Germinal center (tissue), 1 donor: ENCODE measurements at regions not wholly inside any gene's neighbourhood (a gene's known extent, or its start where the extent isn't known, plus 50 kb on each side); places are given as distances from the start of the nearest gene placed in this dataset.
"Not testable (repeated sequence)": the region's sequence is repeated elsewhere in the genome, so short reads cannot be mapped to it uniquely, and the experiment has no call there.

Source experiments
- DNase-seq: peaks from one replicate; pipeline ENCODE4 v3.0.0; 2012; ENCODE audit warnings: mixed read lengths, low spot score

DNA sequence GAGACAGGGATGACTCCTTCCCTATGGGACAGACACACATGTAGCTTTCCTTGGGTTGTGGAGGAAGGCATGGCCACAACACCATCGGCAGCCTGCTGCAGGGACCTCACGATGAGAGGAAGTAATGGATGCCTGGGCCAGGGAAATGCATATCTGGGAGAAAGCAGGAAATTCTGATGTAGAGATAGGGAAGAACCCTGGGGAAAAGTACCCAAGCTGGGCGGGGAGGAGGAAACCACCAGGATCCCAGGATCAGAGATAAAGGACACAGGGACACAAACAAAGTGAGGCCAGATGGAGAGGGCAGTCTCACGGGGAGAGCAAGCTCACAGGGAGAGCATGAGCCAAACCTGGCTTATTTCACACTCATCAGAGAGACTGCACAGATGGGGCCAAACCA, 294.7 kb upstream of the TEKT4 start:
- not testable (repeated sequence) for DNase-seq

DNA sequence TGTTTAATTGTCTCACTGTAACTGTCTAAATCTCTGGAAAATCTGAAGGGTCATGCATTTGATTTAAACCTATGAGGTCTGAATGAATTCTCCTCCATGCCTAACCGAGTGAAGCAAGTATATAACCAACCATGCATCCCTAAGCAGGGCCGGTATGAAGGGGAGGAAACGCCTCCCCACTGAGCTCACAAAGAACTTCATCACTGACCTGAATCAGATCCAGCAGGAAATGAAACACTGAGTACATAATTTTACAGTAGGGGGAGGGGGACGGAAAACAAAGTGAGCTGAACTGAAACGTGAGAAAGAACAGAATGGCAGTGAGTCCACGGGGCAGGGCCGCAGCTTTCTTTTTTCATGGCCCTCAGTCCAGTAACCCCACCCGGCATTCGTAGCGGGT, 294.1 kb upstream of the TEKT4 start:
- DNase-seq: not testable (repeated sequence)

DNA sequence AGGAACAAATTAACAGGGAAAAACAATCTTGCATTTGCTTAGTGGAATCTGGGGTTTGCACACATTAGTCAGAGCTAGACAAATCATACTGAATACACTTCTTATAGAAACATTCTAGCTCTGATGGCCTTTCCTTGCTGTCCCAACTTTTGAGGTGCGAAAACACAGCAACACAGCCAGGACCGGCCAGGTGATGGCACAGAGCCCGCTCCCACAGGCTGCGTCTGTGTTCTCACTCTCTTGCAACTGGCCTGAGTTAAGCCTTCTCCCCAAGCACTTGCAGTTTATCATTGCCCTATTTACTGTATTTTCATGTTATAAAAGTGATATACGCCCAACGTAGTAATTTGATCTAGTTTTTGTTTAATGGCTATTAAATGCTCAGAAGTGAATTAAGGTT, 292.0 kb upstream of the TEKT4 start:
- not testable (repeated sequence) for DNase-seq

DNA sequence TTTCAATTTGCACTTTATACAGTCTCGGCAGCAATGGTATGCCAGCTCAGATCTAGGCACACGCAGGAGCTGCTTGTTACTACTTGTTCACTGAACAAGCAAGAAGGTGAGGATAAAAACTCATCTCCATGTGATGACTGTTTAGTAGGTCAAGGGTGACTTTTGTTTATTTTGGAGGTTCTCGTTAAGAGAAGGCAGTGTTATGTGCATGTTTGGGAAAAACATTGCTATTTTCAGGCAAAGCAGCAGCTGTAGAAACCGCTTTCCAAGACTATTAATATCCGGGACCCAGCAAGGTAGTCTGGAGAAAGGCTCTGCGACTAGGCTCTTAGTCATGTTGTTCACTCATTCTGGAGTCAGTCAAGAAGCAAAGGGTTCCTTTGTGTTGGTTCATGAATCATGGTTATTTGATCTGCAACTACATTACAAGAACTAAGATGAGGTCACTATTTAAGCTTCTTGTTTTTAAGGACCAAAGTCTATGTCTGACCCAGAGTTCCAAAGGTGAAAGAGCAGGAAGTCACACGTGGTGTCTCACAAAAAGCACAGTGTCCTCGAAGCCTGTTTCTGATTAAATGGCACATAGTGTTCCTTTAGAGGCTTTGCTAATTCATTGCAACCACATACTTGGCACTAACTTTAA, 288.0 kb upstream of the TEKT4 start:
- not testable (repeated sequence) for DNase-seq

DNA sequence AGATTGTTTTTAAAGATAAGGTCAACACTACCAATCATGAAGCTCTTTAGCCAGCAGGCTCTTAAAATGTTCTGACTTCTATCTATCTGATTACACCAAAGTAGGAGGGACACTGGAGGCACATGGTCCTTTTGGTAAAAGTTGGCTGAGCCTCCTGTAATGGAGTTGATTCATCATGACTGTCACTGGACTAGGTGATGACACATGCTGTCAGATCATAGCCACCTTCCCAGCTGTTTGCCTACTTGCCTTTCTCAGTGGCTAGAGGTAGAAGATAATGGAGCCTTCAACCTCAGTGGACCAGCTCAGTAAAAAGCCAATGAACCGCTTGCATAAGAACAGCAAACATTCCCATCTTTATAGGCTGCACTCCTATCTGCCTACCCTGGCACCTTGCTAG, 286.7 kb upstream of the TEKT4 start:
- DNase-seq: not testable (repeated sequence)

DNA sequence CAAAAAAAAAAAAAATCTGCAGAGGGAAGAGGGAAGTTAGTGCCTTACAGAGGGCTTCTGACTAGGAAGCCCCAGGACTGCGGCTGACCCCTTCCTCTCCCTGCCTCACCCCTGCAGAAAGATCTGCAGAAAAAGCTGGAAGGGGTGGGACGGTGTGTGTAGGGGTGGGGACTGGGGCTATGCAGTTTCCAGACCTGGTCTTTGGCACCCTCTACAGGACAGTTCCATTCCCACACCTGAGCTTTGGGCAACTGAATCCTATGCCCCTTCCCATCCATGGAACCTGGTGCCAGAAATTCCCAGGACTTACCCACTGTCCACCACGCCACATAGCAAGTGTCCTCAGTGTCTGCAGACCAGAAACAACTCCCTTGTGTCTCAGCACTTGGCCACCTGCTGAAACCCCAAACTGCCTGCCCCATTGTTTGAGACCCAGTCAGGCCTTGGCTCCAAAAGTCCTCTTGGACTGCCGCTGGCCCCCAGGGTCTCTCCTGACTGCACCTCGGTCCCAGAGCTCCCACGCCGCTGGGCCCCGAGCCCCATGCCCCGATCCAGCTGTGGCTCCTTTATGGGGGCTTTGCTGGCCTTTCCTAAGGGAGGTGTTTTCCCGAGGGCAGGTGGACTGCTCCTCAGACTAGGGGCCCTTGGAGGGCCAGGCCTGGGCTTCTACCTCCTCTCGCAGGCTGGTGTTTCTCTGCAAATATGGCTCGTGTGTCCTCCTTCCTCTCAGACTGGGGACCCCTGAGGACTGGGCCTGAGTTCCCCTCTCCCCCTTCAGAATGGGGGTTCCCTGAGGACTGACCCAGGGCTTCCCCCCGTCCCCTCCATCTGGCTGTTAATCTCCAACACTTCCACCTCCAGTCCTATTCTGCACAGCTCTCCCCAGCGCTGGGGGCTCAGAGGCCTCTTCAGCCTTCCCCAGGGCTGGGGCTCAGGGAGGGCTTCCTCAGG, 284.9 kb upstream of the TEKT4 start:
- peak; percentile 14 for DNase-seq

DNA sequence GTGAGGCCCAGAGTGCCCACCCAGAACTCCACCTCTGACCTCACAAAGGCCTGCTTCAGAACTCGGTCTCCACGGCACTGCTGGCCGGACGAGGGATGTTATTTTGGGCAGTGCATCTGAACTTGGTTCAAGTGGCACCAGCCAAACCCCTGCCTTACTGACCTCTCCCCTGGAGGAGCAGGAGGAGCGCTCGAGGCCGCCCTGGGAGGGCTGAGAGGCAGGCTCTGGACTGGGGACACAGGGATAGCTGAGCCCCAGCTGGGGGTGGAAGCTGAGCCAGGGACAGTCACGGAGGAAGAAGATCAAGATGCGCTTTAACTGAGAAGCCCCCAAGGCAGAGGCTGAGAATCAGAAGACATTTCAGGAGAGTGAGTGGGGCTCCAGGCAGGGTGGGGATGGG, 284.2 kb upstream of the TEKT4 start:
- DNase-seq: not testable (repeated sequence)

DNA sequence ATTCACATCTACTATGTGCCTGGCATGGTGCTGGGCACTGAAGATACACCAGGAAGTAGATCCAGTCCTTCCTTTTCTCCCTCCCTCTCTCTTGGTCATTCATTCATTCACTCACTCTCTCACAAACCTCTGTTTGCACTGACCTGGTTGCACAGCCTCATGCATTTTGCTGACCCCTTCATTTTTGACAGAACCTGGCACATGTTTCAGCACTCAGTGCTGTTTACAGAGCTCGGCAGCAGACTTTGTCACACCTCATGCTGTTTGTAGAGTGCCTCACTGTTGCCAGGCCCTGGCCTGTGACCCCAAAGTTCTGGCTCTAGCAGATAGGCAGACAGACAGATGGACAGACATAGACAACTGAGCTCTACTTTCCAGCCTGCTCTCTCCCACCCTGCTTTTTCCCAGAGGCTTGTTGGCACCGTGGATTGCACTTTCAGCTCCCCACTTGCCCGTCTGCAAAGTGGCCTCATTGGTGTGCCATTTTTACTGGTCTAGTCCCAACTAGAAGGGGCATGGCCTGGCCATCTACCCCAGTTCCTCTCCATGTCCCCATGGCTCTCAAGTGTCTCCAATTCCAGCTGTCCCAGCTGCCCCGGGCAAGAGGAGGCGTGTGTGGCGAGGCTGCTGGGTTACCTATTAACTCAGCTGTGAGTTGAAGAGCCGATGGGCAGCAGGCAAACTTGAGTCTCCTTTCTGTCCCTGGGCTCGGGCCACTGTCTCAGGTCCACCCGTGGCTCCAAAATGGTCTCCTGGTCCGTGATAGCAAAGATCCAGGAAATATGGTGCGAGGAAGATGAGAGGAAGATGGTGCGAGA, 277.0 kb upstream of the TEKT4 start:
- not testable (repeated sequence) for DNase-seq

DNA sequence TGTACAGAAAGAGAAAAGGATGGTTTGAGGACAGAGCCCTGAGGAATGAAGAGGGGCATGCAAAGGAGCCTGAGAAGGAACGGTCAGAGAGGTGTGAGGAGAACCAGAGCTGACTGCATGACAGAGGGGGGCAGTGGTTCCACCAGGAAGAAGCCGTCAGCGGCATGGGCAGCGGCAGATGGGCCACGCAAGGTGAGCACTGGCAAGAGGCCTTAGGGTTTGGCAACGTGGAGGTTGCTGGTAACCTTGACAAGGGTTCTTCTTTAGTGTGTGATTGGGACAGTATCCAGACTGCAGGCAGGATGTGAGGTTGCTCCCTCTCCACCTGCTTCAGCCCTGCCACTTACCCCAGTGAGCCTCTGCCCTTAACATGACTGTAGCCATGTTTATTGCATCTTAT, 275.3 kb upstream of the TEKT4 start:
- not testable (repeated sequence) for DNase-seq

DNA sequence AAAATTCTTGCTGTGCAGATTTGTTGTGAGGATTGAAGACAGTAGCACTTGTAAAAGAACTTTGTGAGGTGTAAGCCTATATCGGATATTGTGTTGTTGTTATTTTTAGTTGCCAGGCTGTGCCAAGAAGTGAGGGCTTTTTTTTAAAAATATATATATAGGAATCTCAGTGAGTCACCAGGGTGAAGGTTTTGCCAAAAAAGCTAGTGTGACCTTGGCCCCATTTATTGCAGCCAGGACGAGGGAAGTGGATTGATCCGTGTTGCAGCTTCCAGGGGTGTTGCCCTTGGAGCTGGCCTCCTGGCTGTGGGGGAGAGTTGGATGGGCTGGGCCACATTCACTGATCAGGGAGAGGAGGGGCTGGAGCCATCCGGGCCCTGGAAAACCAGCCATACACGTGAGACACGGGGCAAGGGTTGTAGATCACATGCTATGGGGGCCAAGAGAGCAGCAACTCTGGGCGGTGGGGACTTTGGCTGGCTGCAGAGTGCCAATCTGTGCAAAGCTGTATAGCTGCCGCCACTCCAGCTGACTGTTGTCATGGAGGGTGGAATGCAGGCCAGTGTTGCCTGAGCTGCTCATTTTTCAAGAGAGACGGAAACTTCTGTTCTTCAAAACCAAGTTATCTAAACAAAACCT, 273.0 kb upstream of the TEKT4 start:
- DNase-seq: not testable (repeated sequence)

DNA sequence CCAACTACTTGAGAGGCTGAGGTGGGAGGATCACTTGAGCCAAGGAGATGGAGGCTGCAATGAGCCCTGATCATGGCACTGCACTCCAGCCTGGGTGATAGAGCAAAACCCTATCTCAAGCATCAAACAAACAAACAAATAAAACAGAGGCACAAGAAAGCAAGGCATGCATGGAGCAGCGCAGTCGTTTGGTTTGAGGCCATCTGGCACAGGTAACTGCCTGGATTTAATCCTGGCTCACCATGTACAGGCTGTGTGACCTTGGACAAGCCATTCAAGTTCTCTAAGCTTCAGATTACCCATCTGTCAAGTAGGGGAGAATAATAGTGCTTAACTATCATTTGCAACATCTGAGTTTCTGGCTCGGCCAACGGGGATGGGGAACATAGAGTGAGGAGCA, 270.3 kb upstream of the TEKT4 start:
- DNase-seq: not testable (repeated sequence)

DNA sequence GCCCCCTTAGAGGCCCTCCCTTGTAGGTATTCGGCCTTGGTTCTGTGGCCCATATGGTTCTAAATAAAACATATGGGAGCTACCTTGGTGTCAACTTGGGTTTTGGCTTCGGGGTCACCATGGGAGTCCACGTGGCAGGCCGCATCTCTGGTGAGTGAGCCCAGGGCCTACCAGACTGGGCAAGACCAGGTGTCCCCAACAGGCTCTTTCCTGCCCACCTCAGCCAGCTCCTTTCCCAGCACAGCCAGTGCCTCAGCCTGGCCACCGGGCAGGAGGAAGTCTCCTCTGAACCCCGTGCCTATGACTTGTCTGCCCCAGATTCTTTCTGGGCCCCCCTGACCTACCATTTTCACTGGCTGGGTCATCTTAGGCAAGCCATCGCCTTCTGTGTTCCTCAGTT, 268.8 kb upstream of the TEKT4 start:
- no peak for DNase-seq

DNA sequence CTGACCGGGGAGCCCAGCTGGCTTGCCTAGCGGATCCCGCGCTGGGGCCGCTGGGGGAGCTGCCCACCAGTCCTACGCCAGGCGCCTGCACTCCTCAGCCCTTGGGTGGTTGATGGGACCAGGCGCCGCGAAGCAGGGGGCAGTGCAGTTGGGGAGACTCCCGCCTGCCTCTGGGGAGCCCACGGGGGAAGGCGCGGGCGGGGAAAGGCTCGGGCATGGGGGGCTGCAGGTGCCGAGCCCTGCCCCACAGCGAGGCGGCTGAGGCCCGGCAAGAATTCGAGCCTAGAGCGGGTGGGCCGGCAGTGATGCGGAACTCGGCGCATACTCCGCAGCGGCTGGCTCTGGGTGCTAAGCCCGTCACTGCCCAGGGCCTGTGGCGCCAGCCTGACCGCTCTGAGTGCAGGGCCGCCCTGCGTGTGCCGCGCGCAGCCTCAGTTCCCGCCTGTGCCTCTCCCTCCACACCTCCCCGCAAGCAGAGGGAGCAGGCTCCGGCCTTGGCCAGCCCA, 249.1 kb upstream of the TEKT4 start:
- DNase-seq: no peak

DNA sequence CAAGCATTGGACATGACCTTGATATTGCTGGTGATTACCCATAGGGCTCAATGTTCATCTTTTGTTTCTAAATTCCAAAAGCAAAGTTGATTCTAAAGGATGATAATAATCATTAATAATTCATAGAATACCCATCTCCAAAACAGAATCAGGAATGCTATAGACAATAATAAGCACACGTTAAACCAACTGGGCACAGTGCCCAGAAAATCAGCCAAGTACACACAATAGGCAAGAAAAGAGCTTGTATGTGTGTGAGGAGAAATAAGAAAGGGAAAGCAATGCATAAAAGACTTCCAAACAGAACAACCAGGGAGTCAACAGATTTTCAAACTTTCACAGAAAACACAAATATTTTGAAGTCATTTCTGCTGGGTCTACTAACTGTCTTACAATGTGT, 242.3 kb upstream of the TEKT4 start:
- not testable (repeated sequence) for DNase-seq

DNA sequence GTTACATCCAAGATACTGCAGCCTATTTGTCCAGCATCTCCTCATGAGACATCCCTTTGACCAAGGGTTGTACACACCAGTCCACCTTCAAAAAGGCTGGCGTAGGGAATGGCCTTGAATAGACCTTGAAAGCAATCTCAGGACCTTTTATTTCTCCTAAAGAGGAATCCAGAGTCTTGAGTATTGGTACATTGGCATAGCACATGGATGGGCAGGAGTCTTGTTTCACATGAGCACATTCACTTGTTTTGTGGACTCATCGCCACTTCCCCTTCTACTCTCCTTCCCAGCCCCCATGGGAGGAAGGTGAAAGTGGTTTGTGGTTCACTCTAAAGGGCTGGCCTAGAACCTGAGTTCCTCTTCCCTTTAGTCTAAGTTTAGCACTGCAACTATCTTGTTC, 229.8 kb upstream of the TEKT4 start:
- not testable (repeated sequence) for DNase-seq

DNA sequence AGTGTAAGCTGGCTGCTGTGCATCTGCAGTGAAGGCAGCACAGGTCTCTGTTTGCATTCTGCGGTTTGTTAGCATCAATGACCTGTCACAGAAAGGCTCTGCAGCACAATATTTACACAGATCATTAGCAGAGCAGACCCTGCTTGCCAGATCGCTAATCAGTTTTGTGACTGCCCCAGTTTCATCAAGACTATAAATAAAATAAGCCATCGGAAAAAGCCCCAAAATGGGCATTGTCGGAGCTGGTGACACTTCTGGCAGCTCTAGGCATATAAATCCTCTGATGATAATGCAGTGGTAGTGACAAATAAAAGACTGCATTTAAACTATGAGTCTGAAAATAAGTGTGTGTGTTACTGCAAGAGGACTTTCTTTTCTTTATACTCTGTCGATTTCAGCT, 219.1 kb upstream of the TEKT4 start:
- not testable (repeated sequence) for DNase-seq

DNA sequence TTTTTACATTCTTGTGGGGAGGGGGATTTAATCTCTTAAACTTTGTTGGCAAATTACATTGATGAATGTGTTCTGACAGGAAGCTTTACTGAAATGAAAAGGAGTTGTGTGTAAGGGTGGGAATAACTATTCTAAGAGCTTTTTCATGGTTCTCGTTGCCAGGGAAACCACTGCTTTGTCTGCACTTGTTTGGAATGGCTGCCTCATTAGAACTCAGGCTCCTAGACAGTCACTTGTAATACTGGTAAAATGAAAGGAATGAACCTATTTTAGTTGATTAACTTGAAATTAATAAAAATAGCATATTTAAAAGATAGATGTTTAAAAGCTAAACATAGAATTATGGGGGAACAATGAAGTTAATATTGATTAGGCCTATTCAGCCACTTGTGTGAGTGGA, 201.4 kb upstream of the TEKT4 start:
- DNase-seq: not testable (repeated sequence)

DNA sequence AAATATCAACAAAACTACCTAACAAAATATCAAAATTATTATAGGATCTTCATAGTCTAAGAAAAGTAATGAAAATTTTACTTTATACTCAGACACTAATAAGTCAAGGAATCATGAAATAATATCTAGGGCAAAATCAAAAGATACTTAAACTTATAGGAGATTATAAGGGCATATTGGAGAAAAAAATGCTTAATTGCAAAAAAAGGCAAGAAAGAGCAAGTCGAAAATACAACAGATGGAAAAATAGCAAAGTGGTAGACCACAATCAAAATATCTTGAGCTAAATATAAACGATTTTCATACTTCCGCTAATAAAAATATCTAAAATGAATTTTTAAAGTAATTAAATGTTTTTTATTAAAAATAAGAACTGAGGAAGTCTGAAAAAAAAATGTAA, 177.0 kb upstream of the TEKT4 start:
- not testable (repeated sequence) for DNase-seq

DNA sequence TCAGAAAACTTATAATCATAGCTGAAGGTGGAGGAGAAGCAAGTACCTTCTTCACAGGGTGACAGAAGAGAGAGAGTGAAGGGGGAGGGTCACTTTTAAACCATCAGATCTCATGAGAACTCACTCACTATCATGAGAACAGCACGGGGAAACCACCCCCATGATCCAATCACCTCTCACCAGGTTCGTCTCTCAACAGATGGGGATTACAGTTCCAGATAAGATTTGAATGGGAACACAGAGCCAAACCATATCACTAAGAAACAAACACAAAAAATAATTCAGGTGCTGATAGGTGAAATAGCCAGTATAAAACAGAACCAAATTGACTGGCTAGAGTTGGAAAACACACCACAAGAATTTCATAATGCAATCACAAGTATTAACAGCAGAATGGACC, 162.2 kb upstream of the TEKT4 start:
- not testable (repeated sequence) for DNase-seq

DNA sequence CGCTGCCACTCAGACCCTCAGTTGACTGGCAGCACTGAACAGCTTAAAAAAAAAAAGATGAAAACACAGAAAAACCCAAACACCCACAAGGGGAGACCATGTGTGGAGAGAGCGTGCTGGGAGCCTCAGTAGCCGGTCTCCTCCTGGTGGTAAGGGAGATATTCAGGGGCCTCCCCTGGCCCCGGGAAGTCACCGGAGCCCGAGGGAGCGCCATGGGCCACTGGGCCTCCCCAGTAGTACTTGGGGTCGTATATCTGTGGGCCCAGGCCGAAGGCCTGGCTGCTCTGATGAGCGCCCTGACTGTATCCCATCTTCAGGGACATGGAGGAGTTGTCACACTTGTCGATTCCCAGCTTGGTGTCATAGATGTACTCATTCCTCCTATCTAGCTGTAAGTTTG, 145.7 kb upstream of the TEKT4 start:
- DNase-seq: no peak

DNA sequence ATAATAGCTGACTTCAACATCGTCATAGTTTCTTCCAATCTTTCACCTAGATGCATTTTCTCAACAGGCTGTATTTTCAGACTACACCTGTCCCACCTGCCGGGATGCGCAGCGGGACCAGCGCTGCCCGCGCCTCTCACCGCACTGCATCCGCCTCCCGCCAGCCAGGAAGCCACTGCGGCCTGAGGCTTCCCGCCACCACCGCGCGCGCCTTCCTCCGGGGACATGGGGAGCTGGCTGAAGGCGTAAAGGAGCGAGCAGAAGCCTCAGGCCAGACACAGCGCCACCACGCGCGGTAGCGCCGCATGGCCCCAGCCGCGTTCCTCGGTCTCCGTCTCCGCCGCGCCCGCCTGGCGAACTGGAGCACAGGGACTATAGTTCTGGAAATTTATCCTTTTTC, 135.7 kb upstream of the TEKT4 start:
- DNase-seq: not testable (repeated sequence)

DNA sequence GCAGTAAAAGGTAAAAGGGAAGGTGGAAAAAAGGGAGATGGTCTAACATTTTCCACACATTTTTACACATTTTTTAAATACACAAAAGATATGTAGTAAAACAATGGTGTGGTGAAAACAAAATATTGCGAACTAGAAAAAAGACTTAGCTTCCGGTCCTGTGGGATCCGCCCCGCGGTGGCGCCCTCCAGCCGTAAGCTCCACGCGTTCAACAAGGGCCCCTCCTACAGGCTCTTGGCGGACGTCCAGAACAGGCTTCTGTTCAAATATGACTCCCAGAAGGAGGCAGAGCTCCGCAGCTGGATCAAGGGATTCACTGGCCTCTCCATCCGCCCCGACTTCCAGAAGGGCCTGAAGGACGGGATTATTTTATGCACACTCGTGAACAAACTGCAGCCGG, 134.1 kb upstream of the TEKT4 start:
- not testable (repeated sequence) for DNase-seq
